ENCODE measurements at regions not wholly inside any gene's neighbourhood (a gene's known extent, or its start where the extent isn't known, plus 50 kb on each side); places are given as distances from the start of the nearest gene placed in this dataset.
"Not testable (repeated sequence)": the region's sequence is repeated elsewhere in the genome, so short reads cannot be mapped to it uniquely, and the experiment has no call there.

GRCh38 chr2:19099181-19099580 is 259.2 kb downstream of the OSR1 start:
- DNase-seq (ENCODE audit: low read depth) = no peak
- H3K27me3 ChIP-seq (replicated peaks; ENCODE audit: control insufficient read depth, insufficient read depth, low read length) = no peaks in the 10 kb centered on the region
- H3K9ac ChIP-seq (ENCODE audit: low read length) = no peak overlapping the region
- H3K36me3 ChIP-seq (ENCODE audit: control insufficient read depth, insufficient read depth, low read length, severe bottlenecking) = no peaks in the 10 kb centered on the region
- no peaks in the 10 kb centered on the region for H3K9me3 ChIP-seq (ENCODE audit: control insufficient read depth, low read length)
- H3K4me1 ChIP-seq (ENCODE audit: control insufficient read depth, insufficient read depth, low read length) = peaks cover 6% of the 10 kb centered on the region
- no peak overlapping the region for H3K4me3 ChIP-seq (ENCODE audit: low read length)

- no peaks in the 10 kb centered on the region for H3K36me3 ChIP-seq (ENCODE audit: control insufficient read depth, insufficient read depth, low read length, severe bottlenecking)
- no peaks in the 10 kb centered on the region for H3K27me3 ChIP-seq (replicated peaks; ENCODE audit: control insufficient read depth, insufficient read depth, low read length)
- H3K9ac ChIP-seq (ENCODE audit: low read length) = no peak overlapping the region
Measured at GRCh38 chr2:19098467-19099160, 259.8 kb downstream of the OSR1 start.

GRCh38 chr2:19089476-19089875 is 268.9 kb downstream of the OSR1 start:
- DNase-seq (ENCODE audit: low read depth); H3K36me3 ChIP-seq (ENCODE audit: control insufficient read depth, insufficient read depth, low read length, severe bottlenecking); H3K9ac ChIP-seq (ENCODE audit: low read length); H3K27me3 ChIP-seq (replicated peaks; ENCODE audit: control insufficient read depth, insufficient read depth, low read length); H3K9me3 ChIP-seq (ENCODE audit: control insufficient read depth, low read length); H3K4me3 ChIP-seq (ENCODE audit: low read length); H3K4me1 ChIP-seq (ENCODE audit: control insufficient read depth, insufficient read depth, low read length): not testable (repeated sequence)

More at GRCh38 chr2:19098467-19099160, 259.8 kb downstream of the OSR1 start:
- Histone ChIP-seq H3K4me3 (ENCODE audit: low read length) (no peak overlapping the region), H3K9me3 (ENCODE audit: control insufficient read depth, low read length) (no peaks in the 10 kb centered on the region), H3K4me1 (ENCODE audit: control insufficient read depth, insufficient read depth, low read length) (peaks cover 6% of the 10 kb centered on the region)
- DNase-seq (ENCODE audit: low read depth) = no peak

- Histone ChIP-seq H3K36me3 (ENCODE audit: control insufficient read depth, insufficient read depth, low read length, severe bottlenecking) (no peaks in the 10 kb centered on the region), H3K9me3 (ENCODE audit: control insufficient read depth, low read length) (no peaks in the 10 kb centered on the region), H3K27me3 (replicated peaks; ENCODE audit: control insufficient read depth, insufficient read depth, low read length) (no peaks in the 10 kb centered on the region), H3K9ac (ENCODE audit: low read length) (no peak overlapping the region), H3K4me3 (ENCODE audit: low read length) (no peak overlapping the region), H3K4me1 (ENCODE audit: control insufficient read depth, insufficient read depth, low read length) (peaks cover 7% of the 10 kb centered on the region)
- DNase-seq (ENCODE audit: low read depth) = no peak
Measured at GRCh38 chr2:19086231-19086651, 272.2 kb downstream of the OSR1 start.

- no peak for DNase-seq (ENCODE audit: low read depth)
Measured at GRCh38 chr2:19078709-19079108, 279.7 kb downstream of the OSR1 start.

GRCh38 chr2:19073522-19073921 is 284.9 kb downstream of the OSR1 start:
- Histone ChIP-seq H3K9me3 (ENCODE audit: control insufficient read depth, low read length) (no peaks in the 10 kb centered on the region), H3K36me3 (ENCODE audit: control insufficient read depth, insufficient read depth, low read length, severe bottlenecking) (no peaks in the 10 kb centered on the region), H3K27me3 (replicated peaks; ENCODE audit: control insufficient read depth, insufficient read depth, low read length) (no peaks in the 10 kb centered on the region), H3K9ac (ENCODE audit: low read length) (no peak overlapping the region), H3K4me3 (ENCODE audit: low read length) (no peak overlapping the region), H3K4me1 (ENCODE audit: control insufficient read depth, insufficient read depth, low read length) (no peaks in the 10 kb centered on the region)
- DNase-seq (ENCODE audit: low read depth) = peak; percentile 35

More at GRCh38 chr2:19078709-19079108, 279.7 kb downstream of the OSR1 start:
- no peaks in the 10 kb centered on the region for H3K4me1 ChIP-seq (ENCODE audit: control insufficient read depth, insufficient read depth, low read length)
- no peaks in the 10 kb centered on the region for H3K36me3 ChIP-seq (ENCODE audit: control insufficient read depth, insufficient read depth, low read length, severe bottlenecking)
- no peak overlapping the region for H3K9ac ChIP-seq (ENCODE audit: low read length)
- no peaks in the 10 kb centered on the region for H3K9me3 ChIP-seq (ENCODE audit: control insufficient read depth, low read length)
- H3K27me3 ChIP-seq (replicated peaks; ENCODE audit: control insufficient read depth, insufficient read depth, low read length) = no peaks in the 10 kb centered on the region
- no peak overlapping the region for H3K4me3 ChIP-seq (ENCODE audit: low read length)

- DNase-seq (ENCODE audit: low read depth) = no peak
- Histone ChIP-seq H3K9me3 (ENCODE audit: control insufficient read depth, low read length) (no peaks in the 10 kb centered on the region), H3K36me3 (ENCODE audit: control insufficient read depth, insufficient read depth, low read length, severe bottlenecking) (no peaks in the 10 kb centered on the region), H3K4me1 (ENCODE audit: control insufficient read depth, insufficient read depth, low read length) (no peaks in the 10 kb centered on the region), H3K9ac (ENCODE audit: low read length) (no peak overlapping the region), H3K4me3 (ENCODE audit: low read length) (no peak overlapping the region), H3K27me3 (replicated peaks; ENCODE audit: control insufficient read depth, insufficient read depth, low read length) (no peaks in the 10 kb centered on the region)
Measured at GRCh38 chr2:19072161-19072560, 286.3 kb downstream of the OSR1 start.

GRCh38 chr2:19070886-19071285 is 287.5 kb downstream of the OSR1 start:
- Histone ChIP-seq H3K27me3 (replicated peaks; ENCODE audit: control insufficient read depth, insufficient read depth, low read length) (no peaks in the 10 kb centered on the region), H3K9me3 (ENCODE audit: control insufficient read depth, low read length) (no peaks in the 10 kb centered on the region), H3K9ac (ENCODE audit: low read length) (no peak overlapping the region), H3K4me1 (ENCODE audit: control insufficient read depth, insufficient read depth, low read length) (no peaks in the 10 kb centered on the region), H3K36me3 (ENCODE audit: control insufficient read depth, insufficient read depth, low read length, severe bottlenecking) (no peaks in the 10 kb centered on the region), H3K4me3 (ENCODE audit: low read length) (no peak overlapping the region)
- no peak for DNase-seq (ENCODE audit: low read depth)

- no peaks in the 10 kb centered on the region for H3K4me1 ChIP-seq (ENCODE audit: control insufficient read depth, insufficient read depth, low read length)
- no peaks in the 10 kb centered on the region for H3K27me3 ChIP-seq (replicated peaks; ENCODE audit: control insufficient read depth, insufficient read depth, low read length)
- H3K36me3 ChIP-seq (ENCODE audit: control insufficient read depth, insufficient read depth, low read length, severe bottlenecking) = no peaks in the 10 kb centered on the region
- no peak for DNase-seq (ENCODE audit: low read depth)
- no peak overlapping the region for H3K9ac ChIP-seq (ENCODE audit: low read length)
- H3K4me3 ChIP-seq (ENCODE audit: low read length) = no peak overlapping the region
- H3K9me3 ChIP-seq (ENCODE audit: control insufficient read depth, low read length) = no peaks in the 10 kb centered on the region
Measured at GRCh38 chr2:19068206-19068605, 290.2 kb downstream of the OSR1 start.

GRCh38 chr2:19062370-19062769 is 296.1 kb downstream of the OSR1 start:
- no peaks in the 10 kb centered on the region for H3K27me3 ChIP-seq (replicated peaks; ENCODE audit: control insufficient read depth, insufficient read depth, low read length)
- H3K4me3 ChIP-seq (ENCODE audit: low read length) = no peak overlapping the region
- H3K9ac ChIP-seq (ENCODE audit: low read length) = no peak overlapping the region
- no peaks in the 10 kb centered on the region for H3K4me1 ChIP-seq (ENCODE audit: control insufficient read depth, insufficient read depth, low read length)
- no peak for DNase-seq (ENCODE audit: low read depth)
- no peaks in the 10 kb centered on the region for H3K9me3 ChIP-seq (ENCODE audit: control insufficient read depth, low read length)
- no peaks in the 10 kb centered on the region for H3K36me3 ChIP-seq (ENCODE audit: control insufficient read depth, insufficient read depth, low read length, severe bottlenecking)

GRCh38 chr2:19059076-19059475 is 299.3 kb downstream of the OSR1 start:
- DNase-seq (ENCODE audit: low read depth) = no peak
- Histone ChIP-seq H3K36me3 (ENCODE audit: control insufficient read depth, insufficient read depth, low read length, severe bottlenecking) (no peaks in the 10 kb centered on the region), H3K9me3 (ENCODE audit: control insufficient read depth, low read length) (no peaks in the 10 kb centered on the region), H3K9ac (ENCODE audit: low read length) (no peak overlapping the region), H3K27me3 (replicated peaks; ENCODE audit: control insufficient read depth, insufficient read depth, low read length) (no peaks in the 10 kb centered on the region), H3K4me1 (ENCODE audit: control insufficient read depth, insufficient read depth, low read length) (no peaks in the 10 kb centered on the region), H3K4me3 (ENCODE audit: low read length) (no peak overlapping the region)

All from adipocyte (in vitro differentiated cells).